ENCODE measurements at regions not wholly inside any gene's neighbourhood (a gene's known extent, or its start where the extent isn't known, plus 50 kb on each side); places are given as distances from the start of the nearest gene placed in this dataset.

DNA sequence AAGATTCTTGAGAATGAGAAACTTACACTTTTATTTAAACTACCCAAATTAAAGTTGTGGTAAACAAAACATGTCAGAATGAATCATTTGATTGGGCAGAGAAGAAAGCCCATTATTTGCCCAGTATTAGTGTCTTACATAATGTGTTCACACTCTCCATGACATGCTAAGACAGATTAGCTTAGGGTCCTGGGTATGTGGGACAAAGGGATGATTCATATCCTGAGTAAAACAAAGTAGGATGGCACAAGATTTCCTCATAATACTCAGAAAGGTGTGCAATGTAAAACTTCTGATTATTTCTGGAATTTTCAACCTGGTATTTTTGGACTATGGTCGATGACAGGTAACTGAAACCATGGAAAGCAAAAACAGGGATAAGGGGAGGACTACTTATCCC is 183.9 kb upstream of the POU5F2 start:
- TF ChIP-seq TRAFD1 (CRISPR knock-in tag; IDR thresholded peaks at IDR 0.05; ENCODE audit: borderline replicate concordance) (no peak), REST (IDR thresholded peaks at IDR 0.05; ENCODE audit: borderline replicate concordance in 1 of 2, low read depth in 1 of 2, low read length in 2 of 2) (no peak), KLF16 (CRISPR knock-in tag; IDR thresholded peaks at IDR 0.05) (no peak), CHCHD3 (CRISPR knock-in tag; IDR thresholded peaks at IDR 0.05) (no peak), ZFP1 (CRISPR knock-in tag; IDR thresholded peaks at IDR 0.05) (no peak), FOXO1 (CRISPR knock-in tag; IDR thresholded peaks at IDR 0.05) (no peak), ESRRA (CRISPR knock-in tag; IDR thresholded peaks at IDR 0.05; ENCODE audit: low read depth) (no peak), ZNF263 (CRISPR knock-in tag; IDR thresholded peaks at IDR 0.05) (no peak)
- TF ChIP-seq, protein P1, sequence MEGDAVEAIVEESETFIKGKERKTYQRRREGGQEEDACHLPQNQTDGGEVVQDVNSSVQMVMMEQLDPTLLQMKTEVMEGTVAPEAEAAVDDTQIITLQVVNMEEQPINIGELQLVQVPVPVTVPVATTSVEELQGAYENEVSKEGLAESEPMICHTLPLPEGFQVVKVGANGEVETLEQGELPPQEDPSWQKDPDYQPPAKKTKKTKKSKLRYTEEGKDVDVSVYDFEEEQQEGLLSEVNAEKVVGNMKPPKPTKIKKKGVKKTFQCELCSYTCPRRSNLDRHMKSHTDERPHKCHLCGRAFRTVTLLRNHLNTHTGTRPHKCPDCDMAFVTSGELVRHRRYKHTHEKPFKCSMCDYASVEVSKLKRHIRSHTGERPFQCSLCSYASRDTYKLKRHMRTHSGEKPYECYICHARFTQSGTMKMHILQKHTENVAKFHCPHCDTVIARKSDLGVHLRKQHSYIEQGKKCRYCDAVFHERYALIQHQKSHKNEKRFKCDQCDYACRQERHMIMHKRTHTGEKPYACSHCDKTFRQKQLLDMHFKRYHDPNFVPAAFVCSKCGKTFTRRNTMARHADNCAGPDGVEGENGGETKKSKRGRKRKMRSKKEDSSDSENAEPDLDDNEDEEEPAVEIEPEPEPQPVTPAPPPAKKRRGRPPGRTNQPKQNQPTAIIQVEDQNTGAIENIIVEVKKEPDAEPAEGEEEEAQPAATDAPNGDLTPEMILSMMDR (CRISPR knock-in tag; IDR thresholded peaks at IDR 0.05), result no peak
- TF ChIP-seq, protein P2, sequence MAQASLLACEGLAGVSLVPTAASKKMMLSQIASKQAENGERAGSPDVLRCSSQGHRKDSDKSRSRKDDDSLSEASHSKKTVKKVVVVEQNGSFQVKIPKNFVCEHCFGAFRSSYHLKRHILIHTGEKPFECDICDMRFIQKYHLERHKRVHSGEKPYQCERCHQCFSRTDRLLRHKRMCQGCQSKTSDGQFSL (CRISPR knock-in tag; IDR thresholded peaks at IDR 0.05), result no peak

Measured in HepG2 (cell line).